GM23338 (cell line): ENCODE measurements at regions not wholly inside any gene's neighbourhood (a gene's known extent, or its start where the extent isn't known, plus 50 kb on each side); places are given as distances from the start of the nearest gene placed in this dataset.

Experiments
- CREB1 ChIP-seq: fragments of 250-450 bp; sonication (Bioruptor Pico); IDR thresholded peaks from 2 replicates; pipeline ENCODE4 v1.5.0; 2020; ENCODE audit warnings: low read depth, mild to moderate bottlenecking, moderate library complexity
- CTCF ChIP-seq, 2 experiments: fragments of 200-600 bp in 1 of 2; sonication (generic) in 1 of 2; conservative IDR thresholded peaks; 2 replicates each; pipeline versions ENCODE4 v1.5.1 to v1.6.1; 2016 to 2017; ENCODE audit warnings: antibody characterized with exemption in 2 of 2, low read depth in 2 of 2, mild to moderate bottlenecking in 2 of 2, moderate library complexity in 1 of 2
- EZH2 ChIP-seq: fragments of 200-600 bp; sonication (generic); IDR thresholded peaks from one replicate; pipeline ENCODE4 v1.8.0; 2017; ENCODE audit warnings: antibody characterized with exemption, mild to moderate bottlenecking, low read depth; ENCODE audit not compliant: unreplicated experiment
- NANOG ChIP-seq: IDR thresholded peaks from 2 replicates; pipeline ENCODE4 v1.6.1; 2016; ENCODE audit warnings: antibody characterized with exemption, borderline replicate concordance
- REST ChIP-seq: IDR thresholded peaks from one replicate; pipeline ENCODE4 v1.6.1; 2018; ENCODE audit warnings: antibody characterized with exemption; ENCODE audit not compliant: unreplicated experiment

- TF ChIP-seq CTCF (conservative IDR thresholded peaks at IDR 0.05; ENCODE audit: low read depth in 2 of 2) (no peak), NANOG (no peak), EZH2 (no peak), CREB1 (no peak), REST (no peak)
These were observed 562.5 kb downstream of the CSNK1G3 start for GRCh38 chr5:124074500-124074899.
